A549 (cell line): ENCODE measurements at regions not wholly inside any gene's neighbourhood (a gene's known extent, or its start where the extent isn't known, plus 50 kb on each side); places are given as distances from the start of the nearest gene placed in this dataset.

ENCODE experiments used
- CEBPB ChIP-seq, 2 experiments: fragments of >200 bp in 1 of 2; sonication (Bioruptor Twin) in 1 of 2; formaldehyde crosslinking in 1 of 2; IDR thresholded peaks; 2 replicates each; pipeline ENCODE4 v1.6.1; 2012 to 2016
- CTCF ChIP-seq: fragments of >200 bp; sonication (Bioruptor Twin); formaldehyde crosslinking; IDR thresholded peaks from 3 replicates; pipeline ENCODE4 v1.5.1; 2016
- EP300 ChIP-seq, 2 experiments: fragments of >200 bp; sonication (Bioruptor Twin); formaldehyde crosslinking; IDR thresholded peaks; 2 replicates in 1 of 2; 3 replicates in 1 of 2; pipeline ENCODE4 v1.6.1; 2016 to 2017
- HOXA7 ChIP-seq: fragments of 250-450 bp; sonication (Bioruptor Pico); IDR thresholded peaks from 2 replicates; pipeline ENCODE4 v1.5.0; 2020; ENCODE audit warnings: mild to moderate bottlenecking, moderate library complexity
- KDM5A ChIP-seq: fragments of 200-600 bp; sonication (generic); IDR thresholded peaks from 2 replicates; pipeline ENCODE4 v1.6.1; 2016; ENCODE audit warnings: antibody characterized with exemption, mild to moderate bottlenecking
- MAX ChIP-seq: IDR thresholded peaks from 2 replicates; pipeline ENCODE4 v1.6.1; 2012
- POLR2A ChIP-seq: IDR thresholded peaks from 2 replicates; pipeline ENCODE4 v1.6.1; 2012; ENCODE audit warnings: mild to moderate bottlenecking, low read length
- REST ChIP-seq: fragments of 200-600 bp; sonication (generic); IDR thresholded peaks from 2 replicates; pipeline ENCODE4 v1.6.1; 2016; ENCODE audit warnings: antibody characterized with exemption, mild to moderate bottlenecking, moderate library complexity
- ZFP36 ChIP-seq: fragments of 450-650 bp; IDR thresholded peaks from 2 replicates; pipeline ENCODE4 v1.6.1; 2014; ENCODE audit warnings: borderline replicate concordance; ENCODE audit not compliant: partially characterized antibody

- no peak for TF ChIP-seq POLR2A
- no peak for TF ChIP-seq CTCF
- TF ChIP-seq EP300 (IDR thresholded peaks at IDR 0.05), result no peak
- TF ChIP-seq CEBPB (IDR thresholded peaks at IDR 0.05), result no peak
- no peak for TF ChIP-seq KDM5A
- no peak for TF ChIP-seq ZFP36
- no peak for TF ChIP-seq MAX
- no peak for TF ChIP-seq HOXA7 (CRISPR knock-in tag)
- no peak for TF ChIP-seq REST
Observed at GRCh38 chr5:124172389-124173003, 573.9 kb downstream of the ZNF608 start.
